ENCODE measurements at regions not wholly inside any gene's neighbourhood (a gene's known extent, or its start where the extent isn't known, plus 50 kb on each side); places are given as distances from the start of the nearest gene placed in this dataset.
"Not testable (repeated sequence)": the region's sequence is repeated elsewhere in the genome, so short reads cannot be mapped to it uniquely, and the experiment has no call there.

DNA sequence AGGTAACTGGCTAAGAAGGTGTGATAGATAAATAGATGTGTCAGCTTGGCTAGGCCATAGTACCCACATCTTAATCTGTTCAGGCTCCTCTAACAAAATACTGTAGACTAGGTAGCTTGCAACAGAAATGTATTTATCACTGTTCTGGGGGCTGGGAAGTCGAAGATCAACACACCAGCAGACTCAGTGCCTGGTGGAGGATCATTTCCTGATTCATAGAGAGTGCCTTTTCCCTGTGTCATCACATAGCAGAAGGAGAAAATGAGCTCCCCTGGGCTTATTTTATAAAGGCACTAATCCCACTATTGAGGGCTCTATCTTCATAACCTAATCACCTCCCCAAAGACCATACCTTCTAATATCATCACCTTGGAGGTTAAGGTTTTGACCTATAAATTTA lies 532.7 kb upstream of the OLFM3 start:
- no peak for DNase-seq (ENCODE audit: low spot score)

DNA sequence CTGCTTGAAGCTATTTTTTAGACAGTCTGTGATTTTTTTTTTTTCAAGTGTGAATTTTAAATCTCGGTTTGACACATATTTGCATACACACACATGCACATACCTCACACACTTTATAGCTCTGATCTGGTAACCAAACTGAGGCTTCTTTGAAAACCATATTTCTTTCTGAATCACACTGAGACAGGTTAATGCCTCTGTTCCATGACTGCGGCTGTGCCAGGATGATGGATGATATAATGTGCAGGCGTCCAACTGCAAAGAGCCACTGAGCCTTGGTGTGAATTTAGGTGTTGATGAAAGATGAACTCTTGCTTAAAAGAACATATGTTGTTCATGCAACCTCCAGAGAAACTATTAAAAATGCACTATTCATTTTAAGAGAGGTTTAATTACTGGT lies 504.0 kb upstream of the OLFM3 start:
- DNase-seq (ENCODE audit: low spot score) = no peak

DNA sequence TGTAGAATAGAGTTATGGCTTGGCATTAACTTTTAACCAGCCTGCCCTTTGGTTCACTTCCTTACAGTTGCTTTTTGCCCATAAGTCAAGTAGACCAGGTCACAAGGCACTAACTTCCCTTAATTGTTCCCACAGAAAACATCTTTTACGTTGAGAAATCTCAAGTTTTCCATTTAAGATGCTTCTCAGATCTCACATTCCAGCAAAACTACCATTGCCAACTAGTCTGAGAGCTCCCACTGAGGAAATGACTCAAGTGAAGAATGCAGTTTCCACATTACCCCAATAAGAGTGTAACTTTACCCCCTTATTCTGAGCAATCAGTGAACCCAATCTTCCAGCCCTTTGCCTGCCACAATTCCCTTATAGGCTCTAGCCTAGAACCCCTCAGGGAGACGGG lies 502.2 kb upstream of the OLFM3 start:
- DNase-seq (ENCODE audit: low spot score) = no peak

DNA sequence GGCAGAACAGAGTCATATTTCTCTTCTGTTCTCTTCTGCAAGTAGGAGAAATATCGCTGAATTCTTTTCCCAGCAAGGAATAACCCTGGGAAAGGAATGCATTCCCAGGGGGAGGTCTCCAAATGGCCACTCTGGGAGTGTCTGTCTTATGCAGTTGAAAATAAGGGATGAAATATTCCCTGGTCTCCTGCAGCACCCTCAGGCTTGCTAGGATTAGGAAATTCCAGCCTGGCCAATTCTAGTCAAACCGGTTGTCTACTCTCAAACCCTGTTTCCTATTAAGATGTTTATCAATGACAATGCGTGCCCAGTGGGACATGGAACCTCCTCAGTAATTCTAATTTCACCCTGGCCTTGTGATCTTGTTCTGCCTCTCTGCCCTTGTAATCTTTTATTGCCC lies 501.1 kb upstream of the OLFM3 start:
- DNase-seq (ENCODE audit: low spot score) = not testable (repeated sequence)

DNA sequence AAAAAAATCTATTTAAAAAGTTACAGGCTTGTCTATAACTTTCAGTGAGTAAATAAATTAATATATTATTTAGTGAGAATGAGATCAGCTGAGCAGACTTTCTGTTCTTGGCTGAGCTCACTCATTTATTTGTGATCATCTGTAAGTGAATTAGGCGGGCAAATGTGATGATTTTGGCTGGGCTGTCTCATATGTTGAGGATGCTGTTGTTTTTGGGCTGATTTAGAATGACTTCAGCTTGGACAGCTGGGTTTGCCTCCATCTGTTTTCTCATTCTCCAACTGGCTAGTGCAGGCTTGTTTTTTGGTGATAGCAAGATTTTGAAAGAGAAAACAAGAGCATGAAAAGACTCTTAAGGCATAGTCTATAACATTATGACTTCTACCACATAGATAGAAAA lies 475.8 kb upstream of the OLFM3 start:
- DNase-seq (ENCODE audit: low spot score) = no peak

DNA sequence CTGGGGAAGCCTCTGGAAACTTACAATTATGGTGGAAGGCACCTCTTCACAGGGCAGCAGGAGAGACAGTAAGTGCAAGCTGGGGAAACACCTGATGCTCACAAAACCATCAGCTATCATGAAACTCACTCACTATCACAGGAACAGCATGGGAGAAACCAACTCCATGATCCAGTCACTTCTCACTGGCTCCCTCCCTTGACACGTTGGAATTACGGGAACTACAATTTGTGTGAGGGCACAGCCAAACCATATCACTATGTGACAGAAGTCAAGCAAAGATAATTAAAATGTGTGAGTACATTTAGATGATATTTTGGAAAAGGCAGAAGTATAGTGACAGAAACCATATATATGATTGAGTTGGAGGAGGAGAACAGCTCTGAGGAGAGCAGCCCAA lies 474.0 kb upstream of the OLFM3 start:
- no peak for DNase-seq (ENCODE audit: low spot score)

DNA sequence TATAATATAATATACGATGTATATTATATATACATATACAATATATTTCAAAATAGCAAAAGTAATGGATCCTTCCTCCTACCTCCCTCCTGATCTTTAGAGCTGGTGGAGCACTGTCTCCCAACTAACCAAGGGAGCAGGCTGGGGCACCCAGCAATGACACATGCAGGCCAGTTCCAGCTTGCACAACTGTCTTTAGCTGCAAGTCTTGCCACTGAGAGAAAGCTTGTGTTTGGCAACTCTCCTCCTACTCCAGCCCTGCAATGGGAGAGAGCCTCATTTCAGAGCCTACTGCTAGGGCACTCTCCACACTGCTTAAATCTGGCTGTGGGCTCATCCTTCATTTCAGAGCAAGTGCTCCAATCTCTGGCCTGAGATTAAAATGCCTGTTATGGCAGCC lies 469.8 kb upstream of the OLFM3 start:
- DNase-seq (ENCODE audit: low spot score) = no peak

DNA sequence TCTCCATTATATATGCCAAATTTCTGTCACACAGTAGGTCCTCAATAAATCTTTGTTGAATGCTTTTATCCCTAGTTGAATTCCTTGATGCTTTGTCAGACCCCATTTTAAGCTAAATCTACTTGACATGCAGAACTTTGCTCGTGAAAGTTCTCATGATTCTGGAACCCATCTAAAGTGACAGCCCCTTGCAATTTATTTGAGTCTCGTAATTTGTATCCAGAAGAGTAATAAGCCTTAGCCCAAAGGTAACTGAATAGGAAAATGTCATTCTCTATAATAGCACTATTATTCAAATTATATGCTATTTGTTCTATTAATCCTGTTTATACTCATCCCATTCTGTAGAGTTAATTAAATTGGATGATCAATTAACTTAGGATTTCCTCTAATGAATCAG lies 466.6 kb upstream of the OLFM3 start:
- no peak for DNase-seq (ENCODE audit: low spot score)

DNA sequence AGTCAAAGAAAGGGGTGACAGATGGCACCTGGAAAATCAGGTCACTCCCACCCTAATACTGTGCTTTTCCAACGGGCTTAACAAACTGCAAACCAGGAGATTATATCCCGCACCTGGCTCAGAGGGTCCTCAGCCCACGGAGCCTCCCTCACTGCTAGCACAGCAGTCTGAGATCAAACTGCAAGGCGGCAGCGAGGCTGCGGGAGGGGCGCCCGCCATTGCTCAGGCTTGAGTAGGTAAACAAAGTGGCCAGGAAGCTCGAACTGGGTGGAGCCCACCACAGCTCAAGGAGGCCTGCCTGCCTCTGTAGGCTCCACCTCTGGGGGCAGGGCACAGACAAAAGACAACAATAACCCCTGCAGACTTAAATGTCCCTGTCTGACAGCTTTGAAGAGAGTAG lies 445.6 kb upstream of the OLFM3 start:
- DNase-seq (ENCODE audit: low spot score) = not testable (repeated sequence)

DNA sequence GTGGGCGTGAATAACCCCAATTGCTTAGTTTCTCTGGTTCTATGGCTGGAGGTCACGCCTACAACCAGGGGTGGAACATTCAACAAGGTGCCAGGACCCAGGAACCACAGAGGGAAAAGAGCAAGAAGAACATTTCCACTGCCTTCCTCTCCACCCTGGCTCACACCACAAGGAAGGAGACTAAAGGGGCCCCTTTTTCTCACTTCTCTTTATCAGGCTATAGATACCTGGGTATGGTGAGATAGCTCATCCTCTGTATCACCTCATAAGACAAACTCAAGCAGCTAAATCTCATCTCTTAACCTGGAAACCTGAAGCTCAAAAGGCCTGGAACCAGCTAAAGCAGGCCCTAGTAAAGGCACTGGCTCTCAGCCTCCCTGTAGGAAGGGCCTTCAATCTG lies 438.8 kb upstream of the OLFM3 start:
- DNase-seq (ENCODE audit: low spot score) = no peak

DNA sequence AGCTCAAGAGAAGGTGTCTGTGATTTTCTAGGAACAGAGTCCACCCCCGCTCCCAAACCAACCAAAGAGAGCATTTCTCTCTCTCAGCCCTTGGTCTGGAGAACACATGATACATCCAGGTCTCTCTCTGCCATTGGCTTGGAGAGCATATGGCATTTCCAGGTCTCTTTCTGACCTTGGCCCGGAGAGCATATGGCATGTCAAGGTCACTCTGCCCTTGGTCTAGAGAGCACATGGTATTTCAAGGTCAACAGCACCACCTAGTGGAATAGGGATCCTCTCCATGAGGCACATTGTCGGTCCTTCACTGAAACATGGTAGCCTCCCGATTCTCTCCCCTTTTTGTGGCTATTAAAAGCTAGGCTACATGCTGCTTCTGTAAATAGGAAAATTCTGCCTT lies 437.7 kb upstream of the OLFM3 start:
- DNase-seq (ENCODE audit: low spot score) = no peak

DNA sequence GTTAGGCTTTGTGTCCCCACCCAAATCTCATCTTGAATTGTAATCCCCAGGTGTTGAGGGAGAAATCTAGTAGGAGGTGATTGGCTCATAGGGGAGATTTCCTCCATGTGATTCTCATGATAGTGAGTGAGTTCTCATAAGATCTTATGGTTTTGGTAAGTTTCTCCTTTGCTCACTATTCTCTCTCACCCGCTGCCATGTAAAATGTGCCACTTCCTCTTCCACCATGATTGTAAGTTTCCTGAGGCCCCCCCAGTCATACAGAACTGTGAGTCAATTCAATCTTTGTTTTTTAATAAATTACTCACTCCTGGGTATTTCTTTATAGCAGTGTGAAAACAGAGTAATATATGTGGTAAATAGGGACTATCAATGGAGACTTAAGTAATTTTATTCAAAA lies 434.5 kb upstream of the OLFM3 start:
- no peak for DNase-seq (ENCODE audit: low spot score)

DNA sequence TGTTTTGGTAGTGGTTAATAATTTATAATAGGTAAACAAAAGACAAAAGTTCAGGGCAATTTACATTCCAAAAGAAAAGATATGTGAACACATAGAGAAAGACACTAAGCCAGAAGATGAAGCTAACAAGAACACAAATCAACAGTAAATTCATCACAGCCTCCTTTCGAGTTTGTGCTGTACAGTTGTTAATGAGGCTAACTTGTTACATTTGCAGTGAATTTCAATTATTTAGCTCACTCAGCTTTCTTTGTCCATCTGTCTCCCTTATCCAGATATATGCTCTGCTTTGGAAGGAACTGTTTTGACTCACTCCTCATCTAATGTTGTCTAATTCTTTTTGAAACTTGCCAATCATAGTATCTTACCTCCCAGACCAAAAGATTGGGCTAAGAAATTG lies 423.3 kb upstream of the OLFM3 start:
- DNase-seq (ENCODE audit: low spot score) = no peak

Data from AG20443 (cell line).